Liver (tissue), 8 donors: ENCODE measurements at regions not wholly inside any gene's neighbourhood (a gene's known extent, or its start where the extent isn't known, plus 50 kb on each side); places are given as distances from the start of the nearest gene placed in this dataset.

ENCODE experiments used
- DNase-seq: peaks from one replicate; pipeline ENCODE4 v3.0.0-alpha.2; 2017; ENCODE audit warnings: low spot score
- H3K27ac ChIP-seq, 2 donors: one replicate each; pipeline ENCODE4 v1.7.0; 2013; ENCODE audit warnings: inconsistent platforms in 2 of 2, low read length in 2 of 2, control low read depth in 1 of 2, low read depth in 1 of 2, mild to moderate bottlenecking in 1 of 2
- H3K27me3 ChIP-seq, 4 donors: one replicate each; pipeline versions ENCODE4 v1.6.1 to v1.7.0; 2013; ENCODE audit warnings: low read length in 3 of 4, inconsistent platforms in 1 of 4, mild to moderate bottlenecking in 1 of 4, moderate library complexity in 1 of 4; ENCODE audit not compliant: control insufficient read depth in 4 of 4, insufficient read depth in 4 of 4
- H3K36me3 ChIP-seq, 4 donors: one replicate each; pipeline versions ENCODE4 v1.6.1 to v1.7.0; 2013; ENCODE audit warnings: low read length in 3 of 4, mild to moderate bottlenecking in 3 of 4, low read depth in 1 of 4, moderate library complexity in 1 of 4; ENCODE audit not compliant: control insufficient read depth in 4 of 4, insufficient read depth in 3 of 4
- H3K4me1 ChIP-seq, 4 donors: one replicate each; pipeline versions ENCODE4 v1.6.1 to v1.7.0; 2013; ENCODE audit warnings: low read length in 3 of 4, mild to moderate bottlenecking in 3 of 4, moderate library complexity in 1 of 4; ENCODE audit not compliant: control insufficient read depth in 4 of 4, insufficient read depth in 4 of 4
- H3K4me3 ChIP-seq, 3 donors: one replicate each; pipeline versions ENCODE4 v1.6.1 to v1.7.0; 2013; ENCODE audit warnings: low read length in 3 of 3, control low read depth in 1 of 3, low read depth in 1 of 3, mild to moderate bottlenecking in 1 of 3
- H3K9ac ChIP-seq, 2 donors: one replicate each; pipeline ENCODE4 v1.7.0; 2013; ENCODE audit warnings: low read length in 2 of 2, mild to moderate bottlenecking in 2 of 2, moderate library complexity in 2 of 2, control low read depth in 1 of 2, low read depth in 1 of 2
- H3K9me3 ChIP-seq, 4 donors: one replicate each; pipeline versions ENCODE4 v1.6.1 to v1.7.0; 2013; ENCODE audit warnings: low read length in 3 of 4; ENCODE audit not compliant: control insufficient read depth in 4 of 4
- EGR1 ChIP-seq, 2 donors: IDR thresholded peaks; 2 replicates each; pipeline ENCODE4 v1.6.1; 2016 to 2018; ENCODE audit warnings: antibody characterized with exemption in 2 of 2, low read depth in 2 of 2
- GABPA ChIP-seq, 2 donors: IDR thresholded peaks in 1 of 2; conservative IDR thresholded peaks in 1 of 2; 2 replicates each; pipeline ENCODE4 v1.6.1; 2016; ENCODE audit warnings: antibody characterized with exemption in 2 of 2, mild to moderate bottlenecking in 1 of 2, moderate library complexity in 1 of 2
- HNF4A ChIP-seq, 2 donors: conservative IDR thresholded peaks; 2 replicates each; pipeline ENCODE4 v1.6.1; 2016; ENCODE audit warnings: antibody characterized with exemption in 2 of 2, mild to moderate bottlenecking in 2 of 2
- HNF4G ChIP-seq: IDR thresholded peaks from 2 replicates; pipeline ENCODE4 v1.6.1; 2016; ENCODE audit warnings: antibody characterized with exemption
- JUND ChIP-seq, 2 donors: IDR thresholded peaks; 2 replicates each; pipeline ENCODE4 v1.6.1; 2016; ENCODE audit warnings: antibody characterized with exemption in 2 of 2
- SP1 ChIP-seq: IDR thresholded peaks from 2 replicates; pipeline ENCODE4 v1.6.1; 2018; ENCODE audit warnings: antibody characterized with exemption, mild to moderate bottlenecking
- TAF1 ChIP-seq: conservative IDR thresholded peaks from 2 replicates; pipeline ENCODE4 v1.6.1; 2016; ENCODE audit warnings: antibody characterized with exemption, mild to moderate bottlenecking
- WGBS: extraction: QIAGEN DNeasy Blood & Tissue Kit; methylation state at CpG from one replicate; pipeline ENCODE4 v1.1.7; 2013; 5-methylcytosine and 5-hydroxymethylcytosine counted together
- TF ChIP-seq, protein P1 (sequence below): IDR thresholded peaks from 2 replicates; pipeline ENCODE4 v1.6.1; 2016; ENCODE audit warnings: antibody characterized with exemption
- TF ChIP-seq, protein P2 (sequence below): IDR thresholded peaks from 2 replicates; pipeline ENCODE4 v1.6.1; 2016; ENCODE audit warnings: antibody characterized with exemption, mild to moderate bottlenecking
- TF ChIP-seq, protein P3 (sequence below): IDR thresholded peaks from 2 replicates; pipeline ENCODE4 v1.6.1; 2016; ENCODE audit warnings: antibody characterized with exemption
- TF ChIP-seq, protein P4 (sequence below): IDR thresholded peaks from 2 replicates; pipeline ENCODE4 v1.6.1; 2016; ENCODE audit warnings: antibody characterized with exemption
- TF ChIP-seq, protein P5 (sequence below): fragments of 150-350 bp; IDR thresholded peaks from 2 replicates; pipeline ENCODE4 v1.5.1; 2017; ENCODE audit warnings: improper control_type of control experiment, low read depth, low read length; ENCODE audit not compliant: missing input control
- donor health status: healthy.
- donor health status: healthy.
- donor health status: healthy.
- donor health status: healthy.
- donor health status: healthy.

DNA sequence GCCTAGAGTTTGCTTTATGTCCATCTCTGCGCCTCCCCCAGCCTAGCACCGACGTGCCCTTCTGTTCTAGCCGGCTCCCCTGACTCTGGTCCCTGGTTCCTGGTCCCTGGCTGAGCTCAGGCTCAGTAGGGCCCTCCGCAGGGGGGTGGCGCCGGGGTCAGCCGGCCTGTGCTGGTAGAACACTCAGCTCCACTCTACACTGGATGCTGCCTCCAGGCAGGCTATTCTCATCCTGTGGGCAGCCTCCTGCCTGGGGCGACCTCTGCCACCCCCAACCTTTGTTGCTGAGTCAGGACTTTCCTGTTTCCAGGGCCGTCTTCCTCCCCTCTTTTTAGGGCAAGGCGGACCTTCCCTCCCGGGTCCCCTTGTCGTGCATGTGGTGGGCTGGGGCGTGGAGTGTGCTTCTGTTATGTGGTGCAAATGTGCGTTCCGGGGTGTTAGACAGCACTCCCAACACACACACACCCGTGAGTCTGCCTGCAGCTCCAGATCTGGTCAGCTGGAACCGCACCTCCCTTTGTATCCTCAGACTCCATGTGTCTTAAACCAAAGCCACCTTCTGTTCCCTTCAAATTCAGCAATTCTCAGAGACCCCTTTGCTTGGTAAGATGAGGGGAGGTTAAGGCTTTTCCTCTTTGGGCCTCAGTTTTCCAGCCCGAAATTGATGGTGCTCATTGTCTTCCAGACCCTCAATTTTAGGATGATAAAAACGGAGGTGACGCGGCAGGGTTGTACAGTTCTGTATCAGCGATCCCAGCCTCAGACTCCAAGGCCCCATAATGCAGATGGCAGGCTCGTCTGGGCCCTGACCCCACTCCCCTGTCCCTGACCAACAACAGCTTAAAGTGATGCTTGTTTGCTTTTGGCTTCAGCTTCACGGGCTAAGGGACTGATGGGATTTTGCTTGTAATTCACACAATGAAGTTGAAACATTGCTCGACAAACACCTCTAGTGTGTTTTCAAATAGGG, 1327.9 kb downstream of the BRD1 start:
- DNase-seq = no peak
- Histone ChIP-seq H3K9me3 (no peaks in the 10 kb centered on the region), H3K36me3 (no peaks in the 10 kb centered on the region), H3K27ac (no peak overlapping the region), H3K27me3 (peaks cover 0 to 5% (median 0%) of the 10 kb centered on the region in 4 donors), H3K4me1 (no peaks in the 10 kb centered on the region), H3K4me3 (no peak overlapping the region), H3K9ac (no peak overlapping the region)
- WGBS = 63% methylated on average over 26 of the region's 26 CpGs
- TF ChIP-seq JUND (IDR thresholded peaks at IDR 0.05) (no peak), TAF1 (no peak), GABPA (IDR thresholded peaks at IDR 0.05 in 1 of 2, conservative IDR thresholded peaks at IDR 0.05 in 1 of 2) (no peak), HNF4A (conservative IDR thresholded peaks at IDR 0.05) (no peak), HNF4G (no peak), SP1 (no peak), EGR1 (IDR thresholded peaks at IDR 0.05; ENCODE audit: low read depth in 2 of 2) (no peak)
- TF ChIP-seq, protein P1, sequence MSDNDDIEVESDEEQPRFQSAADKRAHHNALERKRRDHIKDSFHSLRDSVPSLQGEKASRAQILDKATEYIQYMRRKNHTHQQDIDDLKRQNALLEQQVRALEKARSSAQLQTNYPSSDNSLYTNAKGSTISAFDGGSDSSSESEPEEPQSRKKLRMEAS = no peak
- TF ChIP-seq, protein P2, sequence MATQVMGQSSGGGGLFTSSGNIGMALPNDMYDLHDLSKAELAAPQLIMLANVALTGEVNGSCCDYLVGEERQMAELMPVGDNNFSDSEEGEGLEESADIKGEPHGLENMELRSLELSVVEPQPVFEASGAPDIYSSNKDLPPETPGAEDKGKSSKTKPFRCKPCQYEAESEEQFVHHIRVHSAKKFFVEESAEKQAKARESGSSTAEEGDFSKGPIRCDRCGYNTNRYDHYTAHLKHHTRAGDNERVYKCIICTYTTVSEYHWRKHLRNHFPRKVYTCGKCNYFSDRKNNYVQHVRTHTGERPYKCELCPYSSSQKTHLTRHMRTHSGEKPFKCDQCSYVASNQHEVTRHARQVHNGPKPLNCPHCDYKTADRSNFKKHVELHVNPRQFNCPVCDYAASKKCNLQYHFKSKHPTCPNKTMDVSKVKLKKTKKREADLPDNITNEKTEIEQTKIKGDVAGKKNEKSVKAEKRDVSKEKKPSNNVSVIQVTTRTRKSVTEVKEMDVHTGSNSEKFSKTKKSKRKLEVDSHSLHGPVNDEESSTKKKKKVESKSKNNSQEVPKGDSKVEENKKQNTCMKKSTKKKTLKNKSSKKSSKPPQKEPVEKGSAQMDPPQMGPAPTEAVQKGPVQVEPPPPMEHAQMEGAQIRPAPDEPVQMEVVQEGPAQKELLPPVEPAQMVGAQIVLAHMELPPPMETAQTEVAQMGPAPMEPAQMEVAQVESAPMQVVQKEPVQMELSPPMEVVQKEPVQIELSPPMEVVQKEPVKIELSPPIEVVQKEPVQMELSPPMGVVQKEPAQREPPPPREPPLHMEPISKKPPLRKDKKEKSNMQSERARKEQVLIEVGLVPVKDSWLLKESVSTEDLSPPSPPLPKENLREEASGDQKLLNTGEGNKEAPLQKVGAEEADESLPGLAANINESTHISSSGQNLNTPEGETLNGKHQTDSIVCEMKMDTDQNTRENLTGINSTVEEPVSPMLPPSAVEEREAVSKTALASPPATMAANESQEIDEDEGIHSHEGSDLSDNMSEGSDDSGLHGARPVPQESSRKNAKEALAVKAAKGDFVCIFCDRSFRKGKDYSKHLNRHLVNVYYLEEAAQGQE = no peak
- TF ChIP-seq, protein P3, sequence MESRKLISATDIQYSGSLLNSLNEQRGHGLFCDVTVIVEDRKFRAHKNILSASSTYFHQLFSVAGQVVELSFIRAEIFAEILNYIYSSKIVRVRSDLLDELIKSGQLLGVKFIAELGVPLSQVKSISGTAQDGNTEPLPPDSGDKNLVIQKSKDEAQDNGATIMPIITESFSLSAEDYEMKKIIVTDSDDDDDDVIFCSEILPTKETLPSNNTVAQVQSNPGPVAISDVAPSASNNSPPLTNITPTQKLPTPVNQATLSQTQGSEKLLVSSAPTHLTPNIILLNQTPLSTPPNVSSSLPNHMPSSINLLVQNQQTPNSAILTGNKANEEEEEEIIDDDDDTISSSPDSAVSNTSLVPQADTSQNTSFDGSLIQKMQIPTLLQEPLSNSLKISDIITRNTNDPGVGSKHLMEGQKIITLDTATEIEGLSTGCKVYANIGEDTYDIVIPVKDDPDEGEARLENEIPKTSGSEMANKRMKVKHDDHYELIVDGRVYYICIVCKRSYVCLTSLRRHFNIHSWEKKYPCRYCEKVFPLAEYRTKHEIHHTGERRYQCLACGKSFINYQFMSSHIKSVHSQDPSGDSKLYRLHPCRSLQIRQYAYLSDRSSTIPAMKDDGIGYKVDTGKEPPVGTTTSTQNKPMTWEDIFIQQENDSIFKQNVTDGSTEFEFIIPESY = no peak
- TF ChIP-seq, protein P4, sequence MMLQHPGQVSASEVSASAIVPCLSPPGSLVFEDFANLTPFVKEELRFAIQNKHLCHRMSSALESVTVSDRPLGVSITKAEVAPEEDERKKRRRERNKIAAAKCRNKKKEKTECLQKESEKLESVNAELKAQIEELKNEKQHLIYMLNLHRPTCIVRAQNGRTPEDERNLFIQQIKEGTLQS = no peak
- TF ChIP-seq, protein P5, sequence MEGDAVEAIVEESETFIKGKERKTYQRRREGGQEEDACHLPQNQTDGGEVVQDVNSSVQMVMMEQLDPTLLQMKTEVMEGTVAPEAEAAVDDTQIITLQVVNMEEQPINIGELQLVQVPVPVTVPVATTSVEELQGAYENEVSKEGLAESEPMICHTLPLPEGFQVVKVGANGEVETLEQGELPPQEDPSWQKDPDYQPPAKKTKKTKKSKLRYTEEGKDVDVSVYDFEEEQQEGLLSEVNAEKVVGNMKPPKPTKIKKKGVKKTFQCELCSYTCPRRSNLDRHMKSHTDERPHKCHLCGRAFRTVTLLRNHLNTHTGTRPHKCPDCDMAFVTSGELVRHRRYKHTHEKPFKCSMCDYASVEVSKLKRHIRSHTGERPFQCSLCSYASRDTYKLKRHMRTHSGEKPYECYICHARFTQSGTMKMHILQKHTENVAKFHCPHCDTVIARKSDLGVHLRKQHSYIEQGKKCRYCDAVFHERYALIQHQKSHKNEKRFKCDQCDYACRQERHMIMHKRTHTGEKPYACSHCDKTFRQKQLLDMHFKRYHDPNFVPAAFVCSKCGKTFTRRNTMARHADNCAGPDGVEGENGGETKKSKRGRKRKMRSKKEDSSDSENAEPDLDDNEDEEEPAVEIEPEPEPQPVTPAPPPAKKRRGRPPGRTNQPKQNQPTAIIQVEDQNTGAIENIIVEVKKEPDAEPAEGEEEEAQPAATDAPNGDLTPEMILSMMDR = no peak
